NCI-H524 (cell line): ENCODE measurements at regions not wholly inside any gene's neighbourhood (a gene's known extent, or its start where the extent isn't known, plus 50 kb on each side); places are given as distances from the start of the nearest gene placed in this dataset.
A peak's percentile ranks its signal among the peaks of the same experiment; 100 is the strongest.

Source experiments
- DNase-seq, 2 experiments: peaks; one replicate each; lab custom pipeline; 2025; lab: John Stamatoyannopoulos, UW

GRCh38 chr4:63080934-63081333, 1328.3 kb downstream of the TECRL start:
- DNase-seq, result no peak

GRCh38 chr4:63063760-63064159, 1345.5 kb downstream of the TECRL start:
- no peak for DNase-seq

GRCh38 chr4:63062891-63063290, 1346.4 kb downstream of the TECRL start:
- peak in 1 of 2 experiments; percentile 1 for DNase-seq

GRCh38 chr4:63049726-63050125, 1359.5 kb downstream of the TECRL start:
- DNase-seq, result no peak

- DNase-seq, result peak in 1 of 2 experiments; percentile 2
These were observed 1360.0 kb downstream of the TECRL start for GRCh38 chr4:63049278-63049677.

GRCh38 chr4:63036159-63036866, 1372.9 kb downstream of the TECRL start:
- DNase-seq, result no peak

GRCh38 chr4:63029380-63029779, 1379.9 kb downstream of the TECRL start:
- no peak for DNase-seq

GRCh38 chr4:63020661-63021060, 1388.6 kb downstream of the TECRL start:
- DNase-seq, result no peak

- DNase-seq, result no peak
These were observed 1392.0 kb downstream of the TECRL start for GRCh38 chr4:63017300-63017699.

GRCh38 chr4:62970846-62971245, 1438.4 kb downstream of the TECRL start:
- no peak for DNase-seq

GRCh38 chr4:62960415-62960814, 1448.8 kb downstream of the TECRL start:
- no peak for DNase-seq

- DNase-seq, result no peak
These were observed 1455.5 kb downstream of the TECRL start for GRCh38 chr4:62953752-62954151.

- no peak for DNase-seq
These were observed 1456.9 kb downstream of the TECRL start for GRCh38 chr4:62952366-62952765.

GRCh38 chr4:62948108-62948507, 1461.1 kb downstream of the TECRL start:
- no peak for DNase-seq

GRCh38 chr4:62940229-62940628, 1469.0 kb downstream of the TECRL start:
- DNase-seq, result no peak

- no peak for DNase-seq
These were observed 1478.4 kb downstream of the TECRL start for GRCh38 chr4:62930884-62931283.

GRCh38 chr4:62928483-62928882, 1480.8 kb downstream of the TECRL start:
- DNase-seq, result no peak

- DNase-seq, result no peak
These were observed 1481.7 kb downstream of the TECRL start for GRCh38 chr4:62927574-62927973.

GRCh38 chr4:62923783-62924182, 1485.5 kb downstream of the TECRL start:
- no peak for DNase-seq

- no peak for DNase-seq
These were observed 1491.6 kb downstream of the TECRL start for GRCh38 chr4:62917649-62918048.

- DNase-seq, result peak; percentile 11 to 21
These were observed 1494.5 kb downstream of the TECRL start for GRCh38 chr4:62914758-62915157.

GRCh38 chr4:62913065-62913464, 1496.2 kb downstream of the TECRL start:
- DNase-seq, result no peak

GRCh38 chr4:62912531-62912930, 1496.7 kb downstream of the TECRL start:
- no peak for DNase-seq

GRCh38 chr4:62909238-62909637, 1500.0 kb downstream of the TECRL start:
- no peak for DNase-seq
